Gastroesophageal sphincter (tissue), 4 donors: ENCODE measurements at regions not wholly inside any gene's neighbourhood (a gene's known extent, or its start where the extent isn't known, plus 50 kb on each side); places are given as distances from the start of the nearest gene placed in this dataset.
A peak's percentile ranks its signal among the peaks of the same experiment; 100 is the strongest.

Experiments
- ATAC-seq: fragments of 150-250 bp; one replicate; pipeline ENCODE4 v1.9.1; 2016; ENCODE audit warnings: mild to moderate bottlenecking, moderate library complexity
- H3K27ac ChIP-seq, 4 donors: fragments of 200-600 bp; sonication (generic) in 3 of 4; 1 replicate in 3 of 4; 2 replicates in 1 of 4; pipeline ENCODE4 v1.5.1; 2016 to 2019
- H3K27me3 ChIP-seq: fragments of 200-600 bp; sonication (generic); one replicate; pipeline ENCODE4 v1.5.1; 2019
- H3K36me3 ChIP-seq, 2 donors: fragments of 200-600 bp; sonication (generic); one replicate each; pipeline ENCODE4 v1.5.1; 2019; ENCODE audit warnings: control low read depth in 1 of 2
- H3K4me1 ChIP-seq, 3 donors: fragments of 200-600 bp; sonication (generic); 1 replicate in 2 of 3; 2 replicates in 1 of 3; pipeline ENCODE4 v1.5.1; 2016 to 2019; ENCODE audit warnings: control low read depth in 2 of 3
- H3K4me3 ChIP-seq, 2 donors: fragments of 200-600 bp; sonication (generic); one replicate each; pipeline ENCODE4 v1.5.1; 2019; ENCODE audit warnings: mild to moderate bottlenecking in 1 of 2, moderate library complexity in 1 of 2
- H3K9me3 ChIP-seq, 3 donors: fragments of 200-600 bp; sonication (generic); one replicate each; pipeline ENCODE4 v1.5.1; 2017 to 2019; ENCODE audit warnings: control low read depth in 2 of 3
- EP300 ChIP-seq: sonication (generic); formaldehyde crosslinking; IDR thresholded peaks from one replicate; pipeline ENCODE4 v1.6.1; 2017; ENCODE audit warnings: antibody characterized with exemption, mild to moderate bottlenecking
- POLR2A ChIP-seq, 2 donors: fragments of 450-650 bp; IDR thresholded peaks; one replicate each; pipeline ENCODE4 v1.6.1; 2017; ENCODE audit warnings: antibody characterized with exemption in 2 of 2, mild to moderate bottlenecking in 2 of 2, moderate library complexity in 1 of 2
- POLR2AphosphoS5 ChIP-seq: sonication (generic); formaldehyde crosslinking; IDR thresholded peaks from one replicate; pipeline ENCODE4 v1.6.1; 2017; ENCODE audit warnings: antibody characterized with exemption
- WGBS, 2 donors: methylation state at CpG; one replicate each; pipeline ENCODE4 v1.1.5; 2018; ENCODE audit warnings: low coverage in 1 of 2; 5-methylcytosine and 5-hydroxymethylcytosine counted together
- TF ChIP-seq, protein P1 (sequence below), 4 experiments: fragments of 200-600 bp in 2 of 4; fragments of 450-650 bp in 2 of 4; sonication (generic) in 1 of 4; IDR thresholded peaks; one replicate each; pipeline ENCODE4 v1.5.1; 2017 to 2019; ENCODE audit warnings: antibody characterized with exemption in 4 of 4, mild to moderate bottlenecking in 2 of 4, moderate library complexity in 2 of 4

DNA sequence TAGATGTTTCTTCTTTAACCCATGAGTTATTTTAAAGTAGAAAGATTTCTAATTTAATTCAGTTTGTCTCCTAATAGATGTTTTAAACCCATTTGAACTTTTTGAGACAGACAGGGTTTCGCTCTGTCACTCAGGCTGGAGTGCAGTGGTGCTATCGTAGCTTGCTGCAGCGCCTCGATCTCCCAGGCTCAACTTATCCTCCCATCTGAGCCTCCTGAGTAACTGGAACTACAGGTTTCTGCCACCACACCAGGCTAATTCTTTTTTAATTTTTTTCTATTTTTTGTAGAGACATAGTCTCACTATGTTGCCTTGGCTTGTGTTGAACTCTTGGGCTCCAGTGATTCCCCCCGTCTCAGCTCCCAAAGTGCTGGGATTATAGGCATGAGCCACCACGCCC lies 53.0 kb upstream of the RAB18 start:
- Histone ChIP-seq H3K27ac (no peak overlapping the region), H3K4me1 (peaks cover 0 to 5% (median 0%) of the 10 kb centered on the region in 3 donors), H3K36me3 (no peaks in the 10 kb centered on the region), H3K4me3 (no peak overlapping the region), H3K27me3 (no peaks in the 10 kb centered on the region), H3K9me3 (no peaks in the 10 kb centered on the region)
- 88 to 94% methylated on average over 6 of the region's 6 CpGs for WGBS, 2 donors
- TF ChIP-seq, protein P1, sequence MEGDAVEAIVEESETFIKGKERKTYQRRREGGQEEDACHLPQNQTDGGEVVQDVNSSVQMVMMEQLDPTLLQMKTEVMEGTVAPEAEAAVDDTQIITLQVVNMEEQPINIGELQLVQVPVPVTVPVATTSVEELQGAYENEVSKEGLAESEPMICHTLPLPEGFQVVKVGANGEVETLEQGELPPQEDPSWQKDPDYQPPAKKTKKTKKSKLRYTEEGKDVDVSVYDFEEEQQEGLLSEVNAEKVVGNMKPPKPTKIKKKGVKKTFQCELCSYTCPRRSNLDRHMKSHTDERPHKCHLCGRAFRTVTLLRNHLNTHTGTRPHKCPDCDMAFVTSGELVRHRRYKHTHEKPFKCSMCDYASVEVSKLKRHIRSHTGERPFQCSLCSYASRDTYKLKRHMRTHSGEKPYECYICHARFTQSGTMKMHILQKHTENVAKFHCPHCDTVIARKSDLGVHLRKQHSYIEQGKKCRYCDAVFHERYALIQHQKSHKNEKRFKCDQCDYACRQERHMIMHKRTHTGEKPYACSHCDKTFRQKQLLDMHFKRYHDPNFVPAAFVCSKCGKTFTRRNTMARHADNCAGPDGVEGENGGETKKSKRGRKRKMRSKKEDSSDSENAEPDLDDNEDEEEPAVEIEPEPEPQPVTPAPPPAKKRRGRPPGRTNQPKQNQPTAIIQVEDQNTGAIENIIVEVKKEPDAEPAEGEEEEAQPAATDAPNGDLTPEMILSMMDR (IDR thresholded peaks at IDR 0.05): no peak
- no peak for TF ChIP-seq POLR2A (IDR thresholded peaks at IDR 0.05)
- no peak for TF ChIP-seq EP300
- no peak for ATAC-seq

DNA sequence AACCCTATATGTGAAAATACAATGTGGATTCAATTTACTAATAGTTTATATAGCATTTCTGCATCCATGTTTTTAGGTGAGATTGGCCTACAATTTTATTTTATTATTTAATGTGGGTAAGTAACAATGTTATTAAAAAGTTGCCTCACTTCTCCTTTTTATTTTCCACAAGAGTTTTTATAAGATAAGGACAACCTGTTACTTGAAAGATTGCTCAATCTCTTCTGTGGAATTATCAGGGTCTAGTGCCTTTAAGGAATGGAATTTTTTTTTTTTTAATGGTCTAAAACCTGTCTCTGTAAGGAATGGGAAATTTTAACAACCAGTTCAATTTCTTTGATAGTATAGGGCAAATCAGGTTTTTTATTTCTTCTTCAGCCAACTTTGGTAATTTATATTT lies 53.9 kb upstream of the RAB18 start:
- Histone ChIP-seq H3K4me1 (peaks cover 0 to 9% (median 0%) of the 10 kb centered on the region in 3 donors), H3K36me3 (no peaks in the 10 kb centered on the region), H3K4me3 (no peak overlapping the region), H3K9me3 (no peaks in the 10 kb centered on the region), H3K27me3 (no peaks in the 10 kb centered on the region), H3K27ac (no peak overlapping the region)
- TF ChIP-seq EP300 (no peak), POLR2A (IDR thresholded peaks at IDR 0.05) (no peak), POLR2AphosphoS5 (no peak)
- TF ChIP-seq, protein P1 (IDR thresholded peaks at IDR 0.05): no peak
- ATAC-seq: no peak

DNA sequence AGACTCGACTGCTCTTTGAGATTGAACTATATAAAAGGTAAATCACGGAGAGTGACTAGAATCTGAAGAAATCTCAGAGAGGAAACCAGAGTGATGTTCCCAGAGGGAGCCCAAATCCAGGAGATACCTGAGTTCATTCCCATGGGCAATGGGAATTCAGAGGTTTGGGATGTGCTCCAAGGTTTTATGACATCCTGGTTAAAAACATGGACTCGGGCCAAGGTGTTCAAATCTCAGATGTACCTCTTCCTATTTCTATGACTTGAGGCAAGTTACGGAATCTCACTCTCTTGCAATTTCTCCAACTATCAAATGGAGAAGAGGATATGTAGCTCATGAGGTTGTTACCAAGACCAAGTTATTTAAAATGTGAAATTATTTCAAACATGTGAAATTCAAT lies 54.5 kb upstream of the RAB18 start:
- no peak overlapping the region for H3K4me3 ChIP-seq
- H3K9me3 ChIP-seq: no peaks in the 10 kb centered on the region
- no peaks in the 10 kb centered on the region for H3K36me3 ChIP-seq
- TF ChIP-seq POLR2AphosphoS5 (no peak), EP300 (no peak)
- peaks cover 0 to 9% (median 0%) of the 10 kb centered on the region in 3 donors for H3K4me1 ChIP-seq
- WGBS, 2 donors: 71 to 93% methylated on average over 4 of the region's 4 CpGs
- no peak overlapping the region for H3K27ac ChIP-seq
- ATAC-seq: no peak
- H3K27me3 ChIP-seq: no peaks in the 10 kb centered on the region

DNA sequence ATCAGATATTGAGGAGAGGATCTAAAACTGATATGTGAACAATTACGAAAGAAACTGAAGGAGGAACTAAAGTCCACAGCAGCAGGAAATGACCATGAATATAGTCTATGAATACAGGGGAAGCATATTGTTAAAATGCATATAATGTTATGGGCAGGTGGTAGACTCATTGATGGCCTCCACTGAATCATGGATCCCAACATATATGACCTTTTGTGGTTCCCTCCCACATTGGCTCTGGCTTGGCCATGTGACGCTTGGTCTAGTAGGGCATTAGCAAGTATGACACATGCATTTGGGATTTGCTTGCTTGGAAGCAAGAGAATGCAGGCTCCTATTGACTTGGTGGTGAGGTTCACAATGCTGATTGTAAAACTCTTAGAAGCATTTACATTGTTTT lies 55.2 kb upstream of the RAB18 start:
- Histone ChIP-seq H3K4me3 (no peak overlapping the region), H3K27me3 (no peaks in the 10 kb centered on the region), H3K36me3 (no peaks in the 10 kb centered on the region), H3K9me3 (no peaks in the 10 kb centered on the region), H3K27ac (no peak overlapping the region), H3K4me1 (peaks cover 0 to 9% (median 0%) of the 10 kb centered on the region in 3 donors)
- WGBS, 2 donors: 74 to 80% methylated on average over 2 of the region's 2 CpGs
- ATAC-seq: no peak
- TF ChIP-seq, protein P1 (IDR thresholded peaks at IDR 0.05): no peak
- no peak for TF ChIP-seq POLR2AphosphoS5
- TF ChIP-seq EP300: no peak
- TF ChIP-seq POLR2A (IDR thresholded peaks at IDR 0.05): no peak

DNA sequence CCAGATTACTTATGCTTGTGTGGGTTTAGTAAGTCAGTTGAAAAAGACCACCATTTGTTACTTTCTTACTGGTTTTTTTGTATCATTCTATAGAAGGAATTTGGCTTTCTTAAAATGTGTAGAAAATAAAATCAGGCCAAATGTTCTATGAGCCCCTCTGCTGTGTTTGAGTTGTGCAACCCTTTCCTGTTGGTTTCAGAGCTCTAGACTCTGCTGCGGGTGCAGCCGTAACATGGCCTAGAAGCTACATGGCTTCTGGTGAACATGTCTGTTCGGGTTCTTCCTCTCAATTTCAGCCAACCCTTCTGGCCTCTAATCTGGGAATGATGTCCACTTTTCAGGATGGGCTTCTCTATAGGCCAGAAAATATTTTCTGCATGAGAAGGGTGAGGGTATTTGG lies 56.6 kb upstream of the RAB18 start:
- no peak for ATAC-seq
- Histone ChIP-seq H3K9me3 (no peaks in the 10 kb centered on the region), H3K27ac (no peak overlapping the region), H3K4me1 (peaks cover 0 to 9% (median 0%) of the 10 kb centered on the region in 3 donors), H3K4me3 (no peak overlapping the region), H3K27me3 (no peaks in the 10 kb centered on the region), H3K36me3 (no peaks in the 10 kb centered on the region)
- no peak for TF ChIP-seq EP300
- WGBS, 2 donors: 79 to 96% methylated on average over 3 of the region's 3 CpGs

DNA sequence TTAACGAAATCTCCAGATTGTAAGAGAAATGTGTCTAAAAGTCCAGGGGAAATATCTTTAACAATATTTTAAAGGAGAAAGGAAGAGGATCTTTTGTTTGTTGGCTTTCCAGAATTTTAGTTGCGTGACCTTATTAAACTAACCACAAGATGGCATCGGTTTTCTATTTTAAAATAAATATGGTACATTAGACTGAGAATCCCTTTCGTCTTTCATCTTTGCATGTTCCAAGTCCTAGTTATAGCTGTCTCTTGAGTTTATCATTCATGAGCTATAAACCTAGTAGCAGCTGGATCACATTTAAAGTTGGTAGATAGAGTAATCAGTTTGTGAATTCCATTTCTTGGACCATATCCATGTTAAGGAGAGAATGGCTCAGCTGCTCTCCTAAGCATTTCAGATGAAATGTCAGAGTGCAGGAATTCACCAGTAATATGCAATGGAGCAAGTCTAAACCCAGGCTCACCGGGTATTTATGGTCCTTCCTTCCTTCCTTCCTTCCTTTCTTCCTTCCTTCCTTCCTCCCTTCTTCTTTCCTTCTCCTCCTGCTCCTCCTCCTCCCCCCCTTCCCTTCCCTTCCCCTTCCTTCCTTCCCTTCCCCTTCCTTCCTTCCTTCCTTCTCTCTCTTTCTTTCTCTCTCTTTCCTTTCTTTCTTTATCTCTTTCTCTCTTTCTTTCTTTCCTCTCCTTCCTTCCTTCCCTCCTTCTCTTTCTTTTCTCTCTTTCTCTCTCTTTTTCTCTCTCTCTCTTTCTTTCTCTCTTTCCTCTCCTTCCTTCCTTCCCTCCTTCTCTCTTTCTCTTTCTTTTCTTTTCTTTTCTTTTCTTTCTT lies 57.8 kb upstream of the RAB18 start:
- ATAC-seq: peak; percentile 50

More for the DNA sequence above, 57.8 kb upstream of the RAB18 start:
- WGBS, 2 donors: 1 to 3% methylated on average over 5 of the region's 5 CpGs
- no peak overlapping the region for H3K4me3 ChIP-seq
- no peak overlapping the region for H3K27ac ChIP-seq
- H3K4me1 ChIP-seq: peaks cover 0 to 9% (median 0%) of the 10 kb centered on the region in 3 donors
- no peaks in the 10 kb centered on the region for H3K36me3 ChIP-seq
- H3K9me3 ChIP-seq: no peaks in the 10 kb centered on the region
- TF ChIP-seq, protein P1 (IDR thresholded peaks at IDR 0.05): peak in 3 of 4 experiments; percentile 20 to 56 (median 28)
- no peak for TF ChIP-seq EP300
- H3K27me3 ChIP-seq: no peaks in the 10 kb centered on the region
